ENCODE measurements at regions not wholly inside any gene's neighbourhood (a gene's known extent, or its start where the extent isn't known, plus 50 kb on each side); places are given as distances from the start of the nearest gene placed in this dataset.

- TF ChIP-seq EZH2 (IDR thresholded peaks at IDR 0.05; ENCODE audit: borderline replicate concordance, low read depth, low read length, poor library complexity, severe bottlenecking) (no peak), CTCF (conservative IDR thresholded peaks at IDR 0.05; ENCODE audit: low read depth, low read length) (no peak)
Observed at GRCh38 chr2:30332791-30333453, 101.6 kb downstream of the LBH start.

Measured in A673 (cell line).